Ascending aorta (tissue), 2 donors: ENCODE measurements at regions not wholly inside any gene's neighbourhood (a gene's known extent, or its start where the extent isn't known, plus 50 kb on each side); places are given as distances from the start of the nearest gene placed in this dataset.

ENCODE experiments used
- DNase-seq, 2 donors: peaks; one replicate each; pipeline ENCODE4 v3.0.0-alpha.2; 2019; ENCODE audit warnings: low spot score in 2 of 2
- H3K27ac ChIP-seq, 2 donors: fragments of 200-600 bp; sonication (generic); one replicate each; pipeline ENCODE4 v1.5.1; 2016 to 2017; ENCODE audit warnings: mild to moderate bottlenecking in 1 of 2
- H3K27me3 ChIP-seq: fragments of 200-600 bp; sonication (generic); one replicate; pipeline ENCODE4 v1.5.1; 2017
- H3K36me3 ChIP-seq, 2 donors: fragments of 200-600 bp; sonication (generic); one replicate each; pipeline ENCODE4 v1.5.1; 2016
- H3K4me1 ChIP-seq, 2 donors: fragments of 200-600 bp; sonication (generic); one replicate each; pipeline ENCODE4 v1.5.1; 2016 to 2017; ENCODE audit warnings: mild to moderate bottlenecking in 1 of 2
- H3K4me3 ChIP-seq, 2 donors: fragments of 200-600 bp; sonication (generic); one replicate each; pipeline ENCODE4 v1.5.1; 2016 to 2017; ENCODE audit warnings: mild to moderate bottlenecking in 1 of 2
- H3K9me3 ChIP-seq, 2 donors: fragments of 200-600 bp; sonication (generic); one replicate each; pipeline ENCODE4 v1.5.1; 2016
- intact Hi-C: fragments of 100-400 bp; cut with DNase I; formaldehyde crosslinking; loops from one replicate; pipeline ENCODE4 v1.15.1; 2023
- TF ChIP-seq, protein P1 (sequence below), 3 experiments: fragments of 200-600 bp in 2 of 3; fragments of 450-650 bp in 1 of 3; sonication (generic) in 2 of 3; IDR thresholded peaks; one replicate each; pipeline ENCODE4 v1.5.1; 2016 to 2019; ENCODE audit warnings: antibody characterized with exemption in 3 of 3, mild to moderate bottlenecking in 1 of 3, moderate library complexity in 1 of 3

GRCh38 chr4:117793845-117794480, 240.3 kb upstream of the NDST3 start:
- no peak for DNase-seq
- TF ChIP-seq, protein P1, sequence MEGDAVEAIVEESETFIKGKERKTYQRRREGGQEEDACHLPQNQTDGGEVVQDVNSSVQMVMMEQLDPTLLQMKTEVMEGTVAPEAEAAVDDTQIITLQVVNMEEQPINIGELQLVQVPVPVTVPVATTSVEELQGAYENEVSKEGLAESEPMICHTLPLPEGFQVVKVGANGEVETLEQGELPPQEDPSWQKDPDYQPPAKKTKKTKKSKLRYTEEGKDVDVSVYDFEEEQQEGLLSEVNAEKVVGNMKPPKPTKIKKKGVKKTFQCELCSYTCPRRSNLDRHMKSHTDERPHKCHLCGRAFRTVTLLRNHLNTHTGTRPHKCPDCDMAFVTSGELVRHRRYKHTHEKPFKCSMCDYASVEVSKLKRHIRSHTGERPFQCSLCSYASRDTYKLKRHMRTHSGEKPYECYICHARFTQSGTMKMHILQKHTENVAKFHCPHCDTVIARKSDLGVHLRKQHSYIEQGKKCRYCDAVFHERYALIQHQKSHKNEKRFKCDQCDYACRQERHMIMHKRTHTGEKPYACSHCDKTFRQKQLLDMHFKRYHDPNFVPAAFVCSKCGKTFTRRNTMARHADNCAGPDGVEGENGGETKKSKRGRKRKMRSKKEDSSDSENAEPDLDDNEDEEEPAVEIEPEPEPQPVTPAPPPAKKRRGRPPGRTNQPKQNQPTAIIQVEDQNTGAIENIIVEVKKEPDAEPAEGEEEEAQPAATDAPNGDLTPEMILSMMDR (IDR thresholded peaks at IDR 0.05), result no peak
- H3K36me3 ChIP-seq, result no peaks in the 10 kb centered on the region

GRCh38 chr4:117796677-117797076, 237.6 kb upstream of the NDST3 start:
- TF ChIP-seq, protein P1 (IDR thresholded peaks at IDR 0.05), result no peak
- H3K4me3 ChIP-seq, result no peak overlapping the region
- no peak overlapping the region for H3K27ac ChIP-seq
- no peaks in the 10 kb centered on the region for H3K27me3 ChIP-seq
- H3K4me1 ChIP-seq, result no peaks in the 10 kb centered on the region
- no peaks in the 10 kb centered on the region for H3K9me3 ChIP-seq
- no peak for DNase-seq
- intact Hi-C loops, result no loop called here
- H3K36me3 ChIP-seq, result no peaks in the 10 kb centered on the region

More at GRCh38 chr4:117793845-117794480, 240.3 kb upstream of the NDST3 start:
- H3K27me3 ChIP-seq, result no peaks in the 10 kb centered on the region
- H3K4me1 ChIP-seq, result no peaks in the 10 kb centered on the region
- intact Hi-C loops, result no loop called here
- no peaks in the 10 kb centered on the region for H3K9me3 ChIP-seq
- no peak overlapping the region for H3K4me3 ChIP-seq
- no peak overlapping the region for H3K27ac ChIP-seq

DNA sequence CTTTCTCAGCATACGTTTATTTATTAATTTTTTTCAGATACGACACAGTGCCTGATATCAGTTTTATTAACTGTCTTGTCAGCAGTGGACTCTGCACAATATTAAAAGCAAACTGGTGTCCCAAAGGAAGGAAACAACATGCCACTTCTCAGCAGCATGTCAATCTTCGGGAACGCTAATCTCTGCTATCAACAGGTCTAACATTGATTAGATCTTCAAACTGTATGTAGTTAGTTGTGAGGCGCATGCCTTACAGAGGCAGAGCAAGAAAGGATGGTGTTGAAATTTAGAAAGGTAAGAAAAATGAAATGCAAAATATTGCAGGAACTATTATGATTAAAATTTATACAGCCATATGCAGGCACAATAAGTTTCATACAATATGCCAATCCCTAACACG, 233.7 kb upstream of the NDST3 start:
- Histone ChIP-seq H3K4me1 (no peaks in the 10 kb centered on the region), H3K27ac (no peak overlapping the region), H3K36me3 (no peaks in the 10 kb centered on the region), H3K4me3 (no peak overlapping the region), H3K9me3 (no peaks in the 10 kb centered on the region), H3K27me3 (no peaks in the 10 kb centered on the region)
- no peak for DNase-seq
- intact Hi-C loops, result no loop called here
- TF ChIP-seq, protein P1 (IDR thresholded peaks at IDR 0.05), result no peak

GRCh38 chr4:117801756-117802155, 232.5 kb upstream of the NDST3 start:
- H3K4me3 ChIP-seq, result no peak overlapping the region
- no peaks in the 10 kb centered on the region for H3K4me1 ChIP-seq
- H3K36me3 ChIP-seq, result no peaks in the 10 kb centered on the region
- no peaks in the 10 kb centered on the region for H3K27me3 ChIP-seq
- H3K9me3 ChIP-seq, result no peaks in the 10 kb centered on the region
- TF ChIP-seq, protein P1 (IDR thresholded peaks at IDR 0.05), result no peak
- intact Hi-C loops, result no loop called here
- DNase-seq, result no peak
- no peak overlapping the region for H3K27ac ChIP-seq

DNA sequence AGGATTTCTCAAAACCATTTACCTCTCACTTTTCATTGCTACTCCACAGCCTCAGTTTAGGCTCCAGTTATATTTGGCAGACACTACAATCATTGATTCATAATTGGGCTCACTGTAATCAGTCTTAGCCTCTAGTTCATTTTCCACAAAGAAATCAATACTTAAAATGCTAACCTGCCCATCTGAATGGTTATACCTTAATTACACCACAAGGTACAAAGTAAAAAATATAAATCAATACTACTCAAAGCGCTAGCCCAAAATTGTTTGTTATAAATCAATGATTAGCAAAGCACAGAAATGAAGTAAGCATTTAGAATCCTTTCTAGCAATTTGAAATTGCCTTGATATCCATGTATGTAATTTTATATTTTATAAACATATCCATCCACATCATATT, 222.6 kb upstream of the NDST3 start:
- Histone ChIP-seq H3K27me3 (no peaks in the 10 kb centered on the region), H3K36me3 (no peaks in the 10 kb centered on the region), H3K9me3 (no peaks in the 10 kb centered on the region), H3K27ac (no peak overlapping the region), H3K4me3 (no peak overlapping the region), H3K4me1 (no peaks in the 10 kb centered on the region)
- TF ChIP-seq, protein P1 (IDR thresholded peaks at IDR 0.05), result no peak
- intact Hi-C loops, result no loop called here
- DNase-seq, result no peak
